H1 (cell line): ENCODE measurements at regions not wholly inside any gene's neighbourhood (a gene's known extent, or its start where the extent isn't known, plus 50 kb on each side); places are given as distances from the start of the nearest gene placed in this dataset.

Source experiments
- BRCA1 ChIP-seq: IDR thresholded peaks from 2 replicates; pipeline ENCODE4 v1.6.1; 2012; ENCODE audit warnings: low read depth, low read length, improper control_type of control experiment
- CTBP2 ChIP-seq: IDR thresholded peaks from 2 replicates; pipeline ENCODE4 v1.7.0; 2011; ENCODE audit warnings: borderline replicate concordance, mild to moderate bottlenecking, moderate library complexity, mixed read lengths, low read length; ENCODE audit not compliant: insufficient read depth, insufficient read length
- TAF7 ChIP-seq: optimal IDR thresholded peaks from 2 replicates; pipeline ENCODE3; 2011; ENCODE audit warnings: low read depth, mild to moderate bottlenecking, inconsistent platforms, low read length, moderate library complexity, borderline replicate concordance

GRCh38 chr11:109641549-109641948 lies 219.6 kb downstream of the C11orf87 start (continued):
- TF ChIP-seq BRCA1, result no peak
- TF ChIP-seq CTBP2, result no peak
- peak; percentile 21 for TF ChIP-seq TAF7
- TF ChIP-seq, all 59 proteins: peak for 8
